T-helper 2 cell (primary cell): ENCODE measurements at regions not wholly inside any gene's neighbourhood (a gene's known extent, or its start where the extent isn't known, plus 50 kb on each side); places are given as distances from the start of the nearest gene placed in this dataset.

Experiments used
- DNase-seq, 5 experiments: peaks; one replicate each; pipeline versions ENCODE4 v3.0.0 to v3.0.0-alpha.2; 2012 to 2022

DNA sequence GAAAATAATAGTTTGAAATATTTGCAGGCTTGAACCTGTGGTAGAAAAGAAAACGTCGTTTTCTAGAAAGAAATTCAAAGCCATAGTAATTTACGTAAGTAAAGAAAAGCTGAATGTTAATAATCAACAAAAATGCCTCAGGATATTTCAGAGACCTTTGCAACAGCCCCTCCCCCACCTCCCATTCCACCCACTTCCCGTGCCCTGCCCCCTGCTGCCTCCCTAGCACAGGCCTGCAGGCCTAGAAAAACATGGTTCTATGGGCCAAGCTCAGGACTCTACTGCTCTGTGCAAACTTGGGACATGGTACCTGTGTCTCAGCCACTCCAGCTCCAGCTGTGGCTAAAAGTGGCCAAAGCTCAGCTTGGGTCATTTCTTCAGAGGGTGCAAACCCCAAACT lies 223.4 kb upstream of the RBMY1B start:
- no peak for DNase-seq

DNA sequence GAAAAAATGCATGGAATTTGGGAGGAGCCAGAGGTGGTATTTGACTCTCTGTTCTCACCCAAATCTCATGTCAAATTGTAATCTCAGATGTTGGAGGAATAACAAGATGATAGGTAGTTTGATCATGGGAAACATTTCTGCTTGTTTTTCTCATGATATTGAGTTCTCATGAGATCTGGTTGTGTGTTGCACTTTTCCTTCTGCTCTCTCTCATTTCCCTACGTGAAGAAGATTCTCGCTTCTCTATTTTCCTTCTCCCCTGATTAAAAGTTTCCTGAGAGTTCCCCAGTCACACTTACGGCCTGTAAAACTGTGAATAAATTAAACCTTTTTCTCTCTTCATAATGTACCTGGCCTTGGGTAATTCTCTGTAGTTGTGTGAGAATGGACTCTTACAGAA lies 222.2 kb upstream of the RBMY1B start:
- no peak for DNase-seq

DNA sequence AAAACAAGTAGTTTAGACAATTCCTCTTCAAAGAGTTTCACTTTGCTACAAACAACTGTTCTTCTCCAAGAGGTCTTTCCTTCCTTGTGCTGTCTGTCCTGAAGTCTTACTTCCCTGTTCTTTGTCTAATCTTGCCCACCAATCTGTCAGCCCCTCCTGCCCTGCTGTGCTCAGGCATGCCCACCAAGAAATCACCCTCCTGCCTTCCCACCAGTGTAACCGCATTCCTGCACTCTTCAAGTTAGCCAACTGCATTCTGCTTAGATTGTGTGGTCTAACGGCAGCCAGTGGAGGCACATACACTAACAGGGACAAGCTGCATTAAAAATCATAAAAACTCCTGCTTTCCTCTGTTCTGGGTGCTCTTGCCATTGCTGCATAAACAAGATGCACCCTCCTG lies 215.9 kb upstream of the RBMY1B start:
- no peak for DNase-seq

DNA sequence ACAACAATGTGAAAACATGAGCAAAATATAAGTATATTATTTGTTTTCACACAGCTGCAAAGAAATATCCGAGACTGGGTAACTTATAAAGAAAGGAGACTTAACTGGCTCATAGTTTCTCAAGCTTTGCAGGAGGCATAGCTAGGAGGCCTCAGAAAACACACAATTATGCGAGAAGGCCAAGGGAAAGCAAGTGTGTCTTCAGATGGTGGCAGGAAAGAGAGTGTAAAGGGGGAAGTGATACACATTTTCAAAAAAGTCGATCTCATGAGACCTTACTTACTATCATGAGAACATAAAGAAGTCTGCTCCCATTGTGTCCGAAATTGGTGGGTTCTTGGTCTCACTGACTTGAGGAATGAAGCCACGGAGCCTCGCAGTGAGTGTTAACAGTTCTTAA lies 208.9 kb upstream of the RBMY1B start:
- DNase-seq: no peak

DNA sequence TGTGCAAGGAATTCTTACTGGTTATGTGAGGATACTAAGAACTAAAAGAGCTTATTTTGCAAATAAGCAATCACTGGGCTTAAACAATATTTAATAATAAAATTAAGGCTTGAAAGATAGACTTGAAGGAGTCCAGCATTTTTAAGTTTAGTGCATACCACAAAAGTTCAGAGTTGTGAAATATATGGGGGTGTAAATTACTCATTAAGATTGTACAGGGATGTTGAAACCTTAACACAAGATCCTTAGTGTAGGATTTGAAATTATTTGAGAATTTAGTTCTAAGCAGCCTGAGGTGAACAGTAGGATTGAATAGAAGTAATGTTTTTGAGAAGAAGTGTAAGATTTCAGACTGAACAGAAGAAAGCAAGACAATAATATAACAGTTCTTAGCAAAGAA lies 195.8 kb upstream of the RBMY1B start:
- no peak for DNase-seq
